HCT116 (cell line): ENCODE measurements at regions not wholly inside any gene's neighbourhood (a gene's known extent, or its start where the extent isn't known, plus 50 kb on each side); places are given as distances from the start of the nearest gene placed in this dataset.

Experiments used
- CEBPB ChIP-seq: IDR thresholded peaks from 2 replicates; pipeline ENCODE4 v1.6.1; 2012; ENCODE audit warnings: low read depth
- CTCF ChIP-seq, 3 experiments: fragments of 200-600 bp in 1 of 3; sonication (generic) in 1 of 3; IDR thresholded peaks in 2 of 3; conservative IDR thresholded peaks in 1 of 3; 2 replicates each; pipeline ENCODE4 v1.5.1; 2012 to 2017; ENCODE audit warnings: low read depth in 2 of 3, low read length in 2 of 3, antibody characterized with exemption in 1 of 3, borderline replicate concordance in 1 of 3, control low read depth in 1 of 3, mild to moderate bottlenecking in 1 of 3, mixed read lengths in 1 of 3, mixed run types in 1 of 3, moderate library complexity in 1 of 3; ENCODE audit not compliant: insufficient read depth in 1 of 3
- EGR1 ChIP-seq: IDR thresholded peaks from 2 replicates; pipeline ENCODE4 v1.6.1; 2012; ENCODE audit warnings: low read depth
- EZH2 ChIP-seq: fragments of 200-600 bp; sonication (generic); IDR thresholded peaks from 2 replicates; pipeline ENCODE4 v1.6.1; 2017; ENCODE audit warnings: antibody characterized with exemption, mixed run types
- EZH2phosphoT487 ChIP-seq: fragments of 200-600 bp; IDR thresholded peaks from 2 replicates; pipeline ENCODE4 v1.6.1; 2018; ENCODE audit warnings: antibody characterized with exemption, borderline replicate concordance
- JUND ChIP-seq: IDR thresholded peaks from 2 replicates; pipeline ENCODE4 v1.6.1; 2012
- MAX ChIP-seq: IDR thresholded peaks from 2 replicates; pipeline ENCODE4 v1.6.1; 2012
- POLR2A ChIP-seq: IDR thresholded peaks from 2 replicates; pipeline ENCODE4 v1.7.0; 2011; ENCODE audit warnings: borderline replicate concordance; ENCODE audit not compliant: insufficient read depth, insufficient read length; ENCODE audit errors: extremely low read depth
- POLR2AphosphoS5 ChIP-seq: IDR thresholded peaks from 2 replicates; pipeline ENCODE4 v1.6.1; 2011; ENCODE audit warnings: mild to moderate bottlenecking, low read depth, low read length, moderate library complexity
- RAD21 ChIP-seq: IDR thresholded peaks from 2 replicates; pipeline ENCODE4 v1.6.1; 2012; ENCODE audit warnings: low read depth, mild to moderate bottlenecking
- REST ChIP-seq: IDR thresholded peaks from 2 replicates; pipeline ENCODE4 v1.6.1; 2012; ENCODE audit warnings: low read depth
- SIN3A ChIP-seq: IDR thresholded peaks from 2 replicates; pipeline ENCODE4 v1.6.1; 2012; ENCODE audit warnings: low read depth
- SRF ChIP-seq: IDR thresholded peaks from 2 replicates; pipeline ENCODE4 v1.6.1; 2012; ENCODE audit warnings: low read depth
- ZNF274 ChIP-seq: fragments of 200-500 bp; sonication (Bioruptor generic); IDR thresholded peaks from 2 replicates; pipeline ENCODE4 v1.6.1; 2014; ENCODE audit warnings: mild to moderate bottlenecking, low read depth, low read length, inconsistent platforms

- TF ChIP-seq POLR2A (no peak), MAX (no peak), CEBPB (no peak), POLR2AphosphoS5 (no peak), CTCF (IDR thresholded peaks at IDR 0.05 in 2 of 3, conservative IDR thresholded peaks at IDR 0.05 in 1 of 3; ENCODE audit: borderline replicate concordance in 1 of 3, insufficient read depth in 1 of 3, low read depth in 2 of 3, low read length in 2 of 3) (no peak), SIN3A (no peak), ZNF274 (no peak), JUND (no peak), RAD21 (no peak), EGR1 (no peak), EZH2 (no peak), REST (no peak), EZH2phosphoT487 (no peak), SRF (no peak)
These were observed 131.9 kb upstream of the SFSWAP start for GRCh38 chr12:131578828-131579470.
